WTC11 (cell line): ENCODE measurements at regions not wholly inside any gene's neighbourhood (a gene's known extent, or its start where the extent isn't known, plus 50 kb on each side); places are given as distances from the start of the nearest gene placed in this dataset.

Experiments
- ATAC-seq: fragments of 200-7000 bp; cut with Tn5 transposase; 2 replicates; pipeline ENCODE4 v1.10.0; 2021; ENCODE audit warnings: mild to moderate bottlenecking, moderate library complexity
- CTCF ChIA-PET: fragments of 300-600 bp; sonication (Branson Sonifier 250); formaldehyde crosslinking; loops from one replicate; lab custom pipeline; 2021; ENCODE audit warnings: antibody characterized with exemption; lab: Charles Lee
- POLR2A ChIA-PET: fragments of 350-600 bp; sonication (Branson Sonifier 250); formaldehyde crosslinking; loops from one replicate; lab custom pipeline; 2021; ENCODE audit warnings: antibody characterized with exemption; lab: Charles Lee
- DNase-seq: peaks from one replicate; pipeline ENCODE4 v3.0.0; 2021; ENCODE audit warnings: low spot score
- H3K27ac Mint-ChIP-seq: 2 replicates; pipeline ENCODE4 v1.8.0; 2021; ENCODE audit warnings: mixed read lengths
- H3K27me3 Mint-ChIP-seq: 2 replicates; pipeline ENCODE4 v1.8.0; 2021; ENCODE audit warnings: low read depth, mild to moderate bottlenecking, moderate library complexity, mixed read lengths
- H3K36me3 Mint-ChIP-seq: 2 replicates; pipeline ENCODE4 v1.8.0; 2021; ENCODE audit warnings: mixed read lengths
- H3K4me1 Mint-ChIP-seq: 2 replicates; pipeline ENCODE4 v1.8.0; 2022; ENCODE audit warnings: mixed read lengths
- H3K4me3 Mint-ChIP-seq: 2 replicates; pipeline ENCODE4 v1.8.0; 2021; ENCODE audit warnings: mild to moderate bottlenecking, moderate library complexity, mixed read lengths
- H3K9me3 Mint-ChIP-seq: 2 replicates; pipeline ENCODE4 v1.8.0; 2021; ENCODE audit warnings: mixed read lengths
- ATF6 ChIP-seq: sonication (generic); formaldehyde crosslinking; IDR thresholded peaks from 2 replicates; pipeline ENCODE4 v1.8.1; 2023; ENCODE audit warnings: mild to moderate bottlenecking, missing genetic modification reagents
- CBFB ChIP-seq: sonication (generic); formaldehyde crosslinking; IDR thresholded peaks from 2 replicates; pipeline ENCODE4 v1.8.1; 2022; ENCODE audit warnings: mild to moderate bottlenecking, low read depth, missing genetic modification reagents
- E2F4 ChIP-seq: sonication (generic); formaldehyde crosslinking; IDR thresholded peaks from 2 replicates; pipeline ENCODE4 v1.8.1; 2022; ENCODE audit warnings: low read depth, mild to moderate bottlenecking, moderate library complexity, missing genetic modification reagents, borderline replicate concordance
- ETV6 ChIP-seq: sonication (generic); formaldehyde crosslinking; IDR thresholded peaks from 2 replicates; pipeline ENCODE4 v1.8.1; 2022; ENCODE audit warnings: mild to moderate bottlenecking, missing genetic modification reagents
- GRHL2 ChIP-seq: fragments of 250-450 bp; sonication (Bioruptor Pico); IDR thresholded peaks from 2 replicates; pipeline ENCODE4 v1.8.0; 2022; ENCODE audit warnings: mild to moderate bottlenecking, moderate library complexity; ENCODE audit not compliant: insufficient replicate concordance, severe bottlenecking
- IRF1 ChIP-seq: sonication (generic); formaldehyde crosslinking; IDR thresholded peaks from 2 replicates; pipeline ENCODE4 v1.8.0; 2023; ENCODE audit warnings: missing genetic modification reagents
- MYBL2 ChIP-seq: sonication (generic); formaldehyde crosslinking; IDR thresholded peaks from 2 replicates; pipeline ENCODE4 v1.8.1; 2023; ENCODE audit warnings: mild to moderate bottlenecking, moderate library complexity, missing genetic modification reagents
- NFE2L1 ChIP-seq: sonication (generic); formaldehyde crosslinking; IDR thresholded peaks from 2 replicates; pipeline ENCODE4 v1.8.1; 2023; ENCODE audit warnings: missing genetic modification reagents
- PREB ChIP-seq: sonication (generic); formaldehyde crosslinking; IDR thresholded peaks from 2 replicates; pipeline ENCODE4 v1.8.1; 2022; ENCODE audit warnings: mild to moderate bottlenecking, missing genetic modification reagents, moderate library complexity, borderline replicate concordance
- PRRX2 ChIP-seq: fragments of 250-450 bp; sonication (Bioruptor Pico); IDR thresholded peaks from 2 replicates; pipeline ENCODE4 v1.8.0; 2021; ENCODE audit warnings: mild to moderate bottlenecking
- SMAD4 ChIP-seq: sonication (generic); formaldehyde crosslinking; IDR thresholded peaks from 2 replicates; pipeline ENCODE4 v1.8.0; 2022; ENCODE audit warnings: mild to moderate bottlenecking, missing genetic modification reagents
- TP53 ChIP-seq: sonication (generic); formaldehyde crosslinking; IDR thresholded peaks from 2 replicates; pipeline ENCODE4 v1.8.1; 2023; ENCODE audit warnings: mild to moderate bottlenecking, missing genetic modification reagents
- USF2 ChIP-seq: sonication (generic); formaldehyde crosslinking; IDR thresholded peaks from 2 replicates; pipeline ENCODE4 v1.8.1; 2023; ENCODE audit warnings: mild to moderate bottlenecking, missing genetic modification reagents, moderate library complexity
- ZBTB21 ChIP-seq: sonication (generic); formaldehyde crosslinking; IDR thresholded peaks from 2 replicates; pipeline ENCODE4 v1.8.1; 2023; ENCODE audit warnings: mild to moderate bottlenecking, missing genetic modification reagents, borderline replicate concordance
- ZNF232 ChIP-seq: sonication (generic); formaldehyde crosslinking; IDR thresholded peaks from 2 replicates; pipeline ENCODE4 v1.8.0; 2022; ENCODE audit warnings: mild to moderate bottlenecking, missing genetic modification reagents
- ZNF317 ChIP-seq: sonication (generic); formaldehyde crosslinking; IDR thresholded peaks from 2 replicates; pipeline ENCODE4 v1.8.1; 2023; ENCODE audit warnings: low read depth, mild to moderate bottlenecking, moderate library complexity, missing genetic modification reagents, borderline replicate concordance
- ZNF416 ChIP-seq: fragments of 250-450 bp; sonication (Bioruptor Pico); IDR thresholded peaks from 2 replicates; pipeline ENCODE4 v1.9.0; 2021; ENCODE audit warnings: mild to moderate bottlenecking, inconsistent platforms
- ZNF423 ChIP-seq: fragments of 250-450 bp; sonication (Bioruptor Pico); IDR thresholded peaks from 2 replicates; pipeline ENCODE4 v2.1.2; 2022; ENCODE audit warnings: mild to moderate bottlenecking, moderate library complexity
- TF ChIP-seq, protein P1 (sequence below): fragments of 250-450 bp; sonication (Bioruptor Pico); IDR thresholded peaks from 2 replicates; pipeline ENCODE4 v1.9.0; 2021; ENCODE audit warnings: mild to moderate bottlenecking
- TF ChIP-seq, protein P2 (sequence below): sonication (generic); formaldehyde crosslinking; IDR thresholded peaks from 2 replicates; pipeline ENCODE4 v1.8.1; 2022; ENCODE audit warnings: missing genetic modification reagents, borderline replicate concordance

GRCh38 chr22:40116496-40117200 lies 61.1 kb upstream of the TNRC6B start:
- peaks cover 7% of the 10 kb centered on the region for H3K4me1 Mint-ChIP-seq
- ATAC-seq (no peak), DNase-seq (no peak)
- POLR2A ChIA-PET, result no interaction called here
- no peak for TF ChIP-seq ZBTB21 (CRISPR knock-in tag)
- H3K27me3 Mint-ChIP-seq, result no peaks in the 10 kb centered on the region
- no peaks in the 10 kb centered on the region for H3K9me3 Mint-ChIP-seq
- H3K36me3 Mint-ChIP-seq, result no peaks in the 10 kb centered on the region
- CTCF ChIA-PET, result no interaction called here
- no peak overlapping the region for H3K27ac Mint-ChIP-seq
- no peak overlapping the region for H3K4me3 Mint-ChIP-seq

DNA sequence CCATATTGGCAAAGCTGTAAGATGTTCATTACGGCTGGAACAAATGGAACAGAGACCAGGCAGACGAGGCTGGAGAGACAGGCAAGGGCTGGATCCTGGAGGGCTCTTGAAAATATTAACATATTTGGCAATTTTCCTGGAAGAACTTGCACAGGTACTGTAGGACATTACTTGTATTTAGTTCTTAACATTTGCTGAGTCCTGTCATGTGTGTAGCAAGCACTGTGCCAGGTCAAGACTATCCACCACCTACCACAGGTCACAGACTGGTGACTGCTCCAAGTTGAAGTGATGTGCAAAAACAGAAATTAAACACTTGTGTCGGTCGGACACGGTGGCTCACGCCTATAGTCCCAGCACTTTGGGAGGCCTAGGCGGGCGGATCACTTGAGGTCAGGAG lies 58.7 kb upstream of the TNRC6B start:
- ATAC-seq (no peak), DNase-seq (no peak)
- Mint-ChIP-seq H3K27me3 (no peaks in the 10 kb centered on the region), H3K27ac (no peak overlapping the region), H3K4me1 (peaks cover 15% of the 10 kb centered on the region), H3K4me3 (no peak overlapping the region), H3K36me3 (no peaks in the 10 kb centered on the region), H3K9me3 (no peaks in the 10 kb centered on the region)
- no peak for TF ChIP-seq E2F4 (CRISPR knock-in tag)
- no peak for TF ChIP-seq PREB (CRISPR knock-in tag)
- TF ChIP-seq ATF6 (CRISPR knock-in tag), result no peak
- TF ChIP-seq ETV6 (CRISPR knock-in tag), result no peak
- no peak for TF ChIP-seq MYBL2 (CRISPR knock-in tag)
- TF ChIP-seq ZNF416, result no peak
- TF ChIP-seq, protein P1, sequence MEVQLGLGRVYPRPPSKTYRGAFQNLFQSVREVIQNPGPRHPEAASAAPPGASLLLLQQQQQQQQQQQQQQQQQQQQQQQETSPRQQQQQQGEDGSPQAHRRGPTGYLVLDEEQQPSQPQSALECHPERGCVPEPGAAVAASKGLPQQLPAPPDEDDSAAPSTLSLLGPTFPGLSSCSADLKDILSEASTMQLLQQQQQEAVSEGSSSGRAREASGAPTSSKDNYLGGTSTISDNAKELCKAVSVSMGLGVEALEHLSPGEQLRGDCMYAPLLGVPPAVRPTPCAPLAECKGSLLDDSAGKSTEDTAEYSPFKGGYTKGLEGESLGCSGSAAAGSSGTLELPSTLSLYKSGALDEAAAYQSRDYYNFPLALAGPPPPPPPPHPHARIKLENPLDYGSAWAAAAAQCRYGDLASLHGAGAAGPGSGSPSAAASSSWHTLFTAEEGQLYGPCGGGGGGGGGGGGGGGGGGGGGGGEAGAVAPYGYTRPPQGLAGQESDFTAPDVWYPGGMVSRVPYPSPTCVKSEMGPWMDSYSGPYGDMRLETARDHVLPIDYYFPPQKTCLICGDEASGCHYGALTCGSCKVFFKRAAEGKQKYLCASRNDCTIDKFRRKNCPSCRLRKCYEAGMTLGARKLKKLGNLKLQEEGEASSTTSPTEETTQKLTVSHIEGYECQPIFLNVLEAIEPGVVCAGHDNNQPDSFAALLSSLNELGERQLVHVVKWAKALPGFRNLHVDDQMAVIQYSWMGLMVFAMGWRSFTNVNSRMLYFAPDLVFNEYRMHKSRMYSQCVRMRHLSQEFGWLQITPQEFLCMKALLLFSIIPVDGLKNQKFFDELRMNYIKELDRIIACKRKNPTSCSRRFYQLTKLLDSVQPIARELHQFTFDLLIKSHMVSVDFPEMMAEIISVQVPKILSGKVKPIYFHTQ, result no peak
- no peak for TF ChIP-seq CBFB (CRISPR knock-in tag)
- no peak for TF ChIP-seq ZNF317 (CRISPR knock-in tag)
- TF ChIP-seq ZNF423 (CRISPR knock-in tag), result no peak
- no peak for TF ChIP-seq GRHL2 (CRISPR knock-in tag)
- no peak for TF ChIP-seq IRF1 (CRISPR knock-in tag)
- TF ChIP-seq, protein P2, sequence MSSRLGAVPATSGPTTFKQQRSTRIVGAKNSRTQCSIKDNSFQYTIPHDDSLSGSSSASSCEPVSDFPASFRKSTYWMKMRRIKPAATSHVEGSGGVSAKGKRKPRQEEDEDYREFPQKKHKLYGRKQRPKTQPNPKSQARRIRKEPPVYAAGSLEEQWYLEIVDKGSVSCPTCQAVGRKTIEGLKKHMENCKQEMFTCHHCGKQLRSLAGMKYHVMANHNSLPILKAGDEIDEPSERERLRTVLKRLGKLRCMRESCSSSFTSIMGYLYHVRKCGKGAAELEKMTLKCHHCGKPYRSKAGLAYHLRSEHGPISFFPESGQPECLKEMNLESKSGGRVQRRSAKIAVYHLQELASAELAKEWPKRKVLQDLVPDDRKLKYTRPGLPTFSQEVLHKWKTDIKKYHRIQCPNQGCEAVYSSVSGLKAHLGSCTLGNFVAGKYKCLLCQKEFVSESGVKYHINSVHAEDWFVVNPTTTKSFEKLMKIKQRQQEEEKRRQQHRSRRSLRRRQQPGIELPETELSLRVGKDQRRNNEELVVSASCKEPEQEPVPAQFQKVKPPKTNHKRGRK (CRISPR knock-in tag), result no peak
- no peak for TF ChIP-seq PRRX2
- TF ChIP-seq SMAD4, result no peak
- no peak for TF ChIP-seq USF2 (CRISPR knock-in tag)
- no peak for TF ChIP-seq ZNF232 (CRISPR knock-in tag)
- TF ChIP-seq NFE2L1 (CRISPR knock-in tag), result no peak
- TF ChIP-seq TP53 (CRISPR knock-in tag), result no peak
- ChIA-PET CTCF (no interaction called here), POLR2A (no interaction called here)
